K562 (cell line): ENCODE measurements at regions not wholly inside any gene's neighbourhood (a gene's known extent, or its start where the extent isn't known, plus 50 kb on each side); places are given as distances from the start of the nearest gene placed in this dataset.

Experiments
- ATAC-seq: fragments of 200-7000 bp; cut with Tn5 transposase; 3 replicates; pipeline ENCODE4 v1.9.1; 2020; ENCODE audit warnings: moderate library complexity
- BruUV-seq: library from RNA; stranded (reverse); fragments of 400-500 nt; replicated peaks from 2 replicates; lab custom pipeline; 2021; lab: Mats Ljungman, UMichigan
- CTCF ChIA-PET: fragments of 300-600 bp; formaldehyde crosslinking; extraction: SDS; loops from one replicate; lab custom pipeline; 2021; ENCODE audit warnings: low intra/inter-chr PET ratio; lab: Yijun Ruan, JAX
- POLR2A ChIA-PET: fragments of 300-600, 350-650 bp; sonication (Branson Sonifier 250); formaldehyde crosslinking; extraction: SDS; loops from one replicate; lab custom pipeline; 2021; ENCODE audit warnings: antibody characterized with exemption, inconsistent platforms; lab: Yijun Ruan, JAX
- DNase-seq, 4 experiments: peaks; one replicate each; pipeline versions ENCODE4 v3.0.0 to v3.0.0-alpha.2; 2011 to 2018; ENCODE audit warnings: low spot score in 3 of 4, mixed read lengths in 3 of 4; ENCODE audit errors: extremely low read depth in 1 of 4
- FAIRE-seq: peaks from 2 replicates; lab custom pipeline; 2011; peaks lifted over from hg19 to GRCh38; lab: Jason Lieb, UNC
- H2AFZ ChIP-seq: 2 replicates; pipeline ENCODE4 v1.6.0; 2011; ENCODE audit warnings: low read depth, low read length, control low read depth, inconsistent platforms
- H3K27ac ChIP-seq: fragments of 200-600 bp; 3 replicates; pipeline ENCODE4 v1.8.0; 2011; ENCODE audit warnings: low read depth, mild to moderate bottlenecking, control low read depth, inconsistent platforms, low read length, moderate library complexity, mixed read lengths; ENCODE audit errors: extremely low read depth
- H3K27me3 ChIP-seq, 2 experiments: fragments of 300-600 bp in 1 of 2; 2 replicates in 1 of 2; 3 replicates in 1 of 2; pipeline versions ENCODE4 v1.6.0 to v1.8.0; 2011; ENCODE audit warnings: inconsistent platforms in 2 of 2, low read length in 2 of 2, mild to moderate bottlenecking in 1 of 2, mixed read lengths in 1 of 2, moderate library complexity in 1 of 2; ENCODE audit not compliant: control insufficient read depth in 2 of 2, insufficient read depth in 2 of 2
- H3K36me3 ChIP-seq: fragments of 300-600 bp; 3 replicates; pipeline ENCODE4 v1.8.0; 2011; ENCODE audit warnings: mild to moderate bottlenecking, low read length, inconsistent platforms; ENCODE audit not compliant: control insufficient read depth, insufficient read depth
- H3K4me1 ChIP-seq, 2 experiments: fragments of 200-600 bp in 1 of 2; replicated peaks in 1 of 2; 2 replicates in 1 of 2; 3 replicates in 1 of 2; pipeline versions ENCODE4 v1.5.1 to v1.8.0; 2011; ENCODE audit warnings: inconsistent platforms in 2 of 2, low read length in 2 of 2, mild to moderate bottlenecking in 1 of 2, mixed read lengths in 1 of 2, moderate library complexity in 1 of 2; ENCODE audit not compliant: control insufficient read depth in 2 of 2, insufficient read depth in 2 of 2
- H3K4me2 ChIP-seq: 2 replicates; pipeline ENCODE4 v1.6.1; 2011; ENCODE audit warnings: low read length, control low read depth, inconsistent platforms, mixed read lengths; ENCODE audit not compliant: insufficient read depth
- H3K4me3 ChIP-seq: fragments of 200-600 bp; sonication (generic), shearing (Covaris generic); 2 replicates; pipeline ENCODE4 v1.5.1; 2016; ENCODE audit warnings: control low read depth, inconsistent platforms
- H3K79me2 ChIP-seq: fragments of 200-600 bp; 3 replicates; pipeline ENCODE4 v1.8.0; 2011; ENCODE audit warnings: low read length, inconsistent platforms; ENCODE audit not compliant: control insufficient read depth, insufficient read depth
- H3K9ac ChIP-seq, 2 experiments: 2 replicates each; pipeline versions ENCODE4 v1.6.0 to v1.6.1; 2011; ENCODE audit warnings: low read depth in 2 of 2, low read length in 2 of 2, control low read depth in 1 of 2, inconsistent platforms in 1 of 2, mild to moderate bottlenecking in 1 of 2, mixed read lengths in 1 of 2; ENCODE audit not compliant: insufficient read depth in 1 of 2
- H3K9me1 ChIP-seq: one replicate; pipeline ENCODE4 v1.6.0; 2011; ENCODE audit warnings: inconsistent platforms, mild to moderate bottlenecking, low read length, moderate library complexity; ENCODE audit not compliant: control insufficient read depth, insufficient read depth
- H3K9me3 ChIP-seq: replicated peaks from 2 replicates; pipeline ENCODE4 v1.5.1; 2011; ENCODE audit warnings: low read depth, low read length, inconsistent platforms; ENCODE audit not compliant: control insufficient read depth, insufficient read depth
- H4K20me1 ChIP-seq: replicated peaks from 2 replicates; pipeline ENCODE4 v1.6.1; 2011; ENCODE audit warnings: low read length, inconsistent platforms, mixed read lengths; ENCODE audit not compliant: control insufficient read depth, insufficient read depth
- DPF2 ChIP-seq: fragments of 450-650 bp; IDR thresholded peaks from 2 replicates; pipeline ENCODE4 v1.6.1; 2016
- ESRRA ChIP-seq: fragments of 450-650 bp; IDR thresholded peaks from 2 replicates; pipeline ENCODE4 v1.6.1; 2014; ENCODE audit warnings: low read depth, mild to moderate bottlenecking, moderate library complexity, borderline replicate concordance
- HDAC3 ChIP-seq: fragments of 450-650 bp; IDR thresholded peaks from 2 replicates; pipeline ENCODE4 v1.6.1; 2018; ENCODE audit warnings: borderline replicate concordance, mild to moderate bottlenecking, moderate library complexity; ENCODE audit not compliant: partially characterized antibody
- MYBL2 ChIP-seq, 2 experiments: fragments of 450-650 bp in 1 of 2; sonication (generic) in 1 of 2; formaldehyde crosslinking in 1 of 2; IDR thresholded peaks; 2 replicates each; pipeline versions ENCODE4 v1.6.1 to v1.8.1; 2017 to 2022; ENCODE audit warnings: borderline replicate concordance in 1 of 2, inconsistent platforms in 1 of 2, low read depth in 1 of 2, mild to moderate bottlenecking in 1 of 2, missing genetic modification reagents in 1 of 2, moderate library complexity in 1 of 2
- NELFE ChIP-seq: IDR thresholded peaks from 2 replicates; pipeline ENCODE4 v1.6.1; 2011; ENCODE audit warnings: mild to moderate bottlenecking; ENCODE audit not compliant: insufficient read depth, insufficient read length
- PHB ChIP-seq: fragments of 250-450 bp; sonication (Bioruptor Pico); IDR thresholded peaks from 2 replicates; pipeline ENCODE4 v1.5.0; 2021
- POLR2AphosphoS2 ChIP-seq: IDR thresholded peaks from 2 replicates; pipeline ENCODE4 v1.6.1; 2012; ENCODE audit warnings: low read length, improper control_type of control experiment
- RUNX1 ChIP-seq: sonication (generic); IDR thresholded peaks from 2 replicates; pipeline ENCODE4 v1.6.1; 2016; ENCODE audit warnings: antibody characterized with exemption, low read depth
- SREBF1 ChIP-seq: fragments of 150-350 bp; IDR thresholded peaks from 2 replicates; pipeline ENCODE4 v1.6.1; 2014; ENCODE audit warnings: antibody characterized with exemption, low read depth, low read length, borderline replicate concordance
- SRF ChIP-seq, 2 experiments: fragments of 250-450, 450-650 bp in 1 of 2; sonication (Bioruptor Pico) in 1 of 2; sonication (generic) in 1 of 2; formaldehyde crosslinking; IDR thresholded peaks; 2 replicates each; pipeline versions ENCODE4 v1.5.0 to v1.5.1; 2020 to 2022; ENCODE audit warnings: mild to moderate bottlenecking in 1 of 2, missing genetic modification reagents in 1 of 2
- TRIM28 ChIP-seq: fragments of 450-650 bp; IDR thresholded peaks from 2 replicates; pipeline ENCODE4 v1.6.1; 2017
- in situ Hi-C: fragments of 300-500 bp; cut with MboI; formaldehyde crosslinking; loops from 4 replicates; pipeline ENCODE4 v1.15.0; 2018; ENCODE audit warnings: inconsistent platforms, mixed read lengths
- intact Hi-C: fragments of 100-400 bp; cut with micrococcal nuclease; formaldehyde crosslinking; loops from 2 replicates; pipeline ENCODE4 v1.14.2; 2022
- TF ChIP-seq, protein P1 (sequence below): fragments of 450-650 bp; IDR thresholded peaks from 2 replicates; pipeline ENCODE4 v1.6.1; 2014; ENCODE audit warnings: low read depth, mild to moderate bottlenecking, moderate library complexity, borderline replicate concordance
- TF ChIP-seq, protein P2 (sequence below), 2 experiments: fragments of 250-450 bp in 1 of 2; fragments of 450-650 bp in 1 of 2; sonication (Bioruptor Pico) in 1 of 2; IDR thresholded peaks; 2 replicates each; pipeline versions ENCODE4 v1.6.1 to v1.8.0; 2016 to 2021; ENCODE audit warnings: mild to moderate bottlenecking in 2 of 2, moderate library complexity in 2 of 2, missing compliant biosample characterization in 1 of 2, missing genetic modification characterization in 1 of 2
- TF ChIP-seq, protein P3 (sequence below): fragments of 450-650 bp; formaldehyde crosslinking; conservative IDR thresholded peaks from 2 replicates; pipeline ENCODE4 v1.4.0; 2022; ENCODE audit warnings: mild to moderate bottlenecking, missing genetic modification characterization
- TF ChIP-seq, protein P4 (sequence below), 2 experiments: IDR thresholded peaks; 2 replicates each; pipeline ENCODE4 v1.6.1; 2012; ENCODE audit warnings: improper control_type of control experiment in 2 of 2, low read depth in 2 of 2, low read length in 2 of 2, borderline replicate concordance in 1 of 2
- TF ChIP-seq, protein P5 (sequence below): fragments of 200-800 bp; sonication (Bioruptor generic); IDR thresholded peaks from 2 replicates; pipeline ENCODE4 v1.6.1; 2017; ENCODE audit warnings: missing genetic modification characterization, missing compliant biosample characterization

DNA sequence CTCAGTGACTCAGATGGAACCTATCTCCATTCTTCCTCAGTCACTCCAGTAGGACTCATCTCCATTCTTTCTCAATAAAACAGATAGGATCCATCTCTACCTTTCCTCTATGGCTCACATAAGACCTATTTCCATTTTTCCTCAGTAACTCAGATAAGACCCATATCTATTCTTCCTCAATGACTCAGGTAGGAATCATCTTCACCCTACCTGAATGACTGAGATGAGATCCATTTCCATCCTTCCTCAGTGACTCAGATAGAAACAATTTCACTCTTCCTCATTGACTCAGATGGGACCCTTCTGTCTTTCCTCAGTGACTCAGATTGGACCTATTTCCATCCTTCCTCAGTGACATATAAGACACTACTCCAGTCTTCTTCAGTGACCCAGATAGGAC is 165.1 kb downstream of the FBXO4 start:
- H3K27ac ChIP-seq, result no peak overlapping the region
- intact Hi-C loops, result no loop called here
- ChIA-PET POLR2A (no interaction called here), CTCF (no interaction called here)
- H4K20me1 ChIP-seq, result no peaks in the 10 kb centered on the region
- no peak for FAIRE-seq
- H2AFZ ChIP-seq, result no peak overlapping the region
- H3K9me1 ChIP-seq, result no peaks in the 10 kb centered on the region
- H3K4me1 ChIP-seq, result no peaks in the 10 kb centered on the region
- no peak overlapping the region for H3K9ac ChIP-seq
- no peak overlapping the region for H3K4me2 ChIP-seq
- no peaks in the 10 kb centered on the region for H3K27me3 ChIP-seq
- BruUV-seq, result no TSS peak
- no peak for ATAC-seq
- in situ Hi-C loops, result no loop called here
- no peaks in the 10 kb centered on the region for H3K9me3 ChIP-seq
- H3K4me3 ChIP-seq, result no peak overlapping the region
- no peak for DNase-seq
- no peaks in the 10 kb centered on the region for H3K79me2 ChIP-seq
- no peaks in the 10 kb centered on the region for H3K36me3 ChIP-seq
- TF ChIP-seq, protein P1, sequence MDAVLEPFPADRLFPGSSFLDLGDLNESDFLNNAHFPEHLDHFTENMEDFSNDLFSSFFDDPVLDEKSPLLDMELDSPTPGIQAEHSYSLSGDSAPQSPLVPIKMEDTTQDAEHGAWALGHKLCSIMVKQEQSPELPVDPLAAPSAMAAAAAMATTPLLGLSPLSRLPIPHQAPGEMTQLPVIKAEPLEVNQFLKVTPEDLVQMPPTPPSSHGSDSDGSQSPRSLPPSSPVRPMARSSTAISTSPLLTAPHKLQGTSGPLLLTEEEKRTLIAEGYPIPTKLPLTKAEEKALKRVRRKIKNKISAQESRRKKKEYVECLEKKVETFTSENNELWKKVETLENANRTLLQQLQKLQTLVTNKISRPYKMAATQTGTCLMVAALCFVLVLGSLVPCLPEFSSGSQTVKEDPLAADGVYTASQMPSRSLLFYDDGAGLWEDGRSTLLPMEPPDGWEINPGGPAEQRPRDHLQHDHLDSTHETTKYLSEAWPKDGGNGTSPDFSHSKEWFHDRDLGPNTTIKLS, result no peak
- TF ChIP-seq, protein P2, sequence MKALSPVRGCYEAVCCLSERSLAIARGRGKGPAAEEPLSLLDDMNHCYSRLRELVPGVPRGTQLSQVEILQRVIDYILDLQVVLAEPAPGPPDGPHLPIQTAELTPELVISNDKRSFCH (CRISPR knock-in tag; IDR thresholded peaks at IDR 0.05), result no peak
- TF ChIP-seq, protein P2 (tag; IDR thresholded peaks at IDR 0.05), result no peak
- TF ChIP-seq SREBF1, result no peak
- no peak for TF ChIP-seq HDAC3
- TF ChIP-seq, protein P3, sequence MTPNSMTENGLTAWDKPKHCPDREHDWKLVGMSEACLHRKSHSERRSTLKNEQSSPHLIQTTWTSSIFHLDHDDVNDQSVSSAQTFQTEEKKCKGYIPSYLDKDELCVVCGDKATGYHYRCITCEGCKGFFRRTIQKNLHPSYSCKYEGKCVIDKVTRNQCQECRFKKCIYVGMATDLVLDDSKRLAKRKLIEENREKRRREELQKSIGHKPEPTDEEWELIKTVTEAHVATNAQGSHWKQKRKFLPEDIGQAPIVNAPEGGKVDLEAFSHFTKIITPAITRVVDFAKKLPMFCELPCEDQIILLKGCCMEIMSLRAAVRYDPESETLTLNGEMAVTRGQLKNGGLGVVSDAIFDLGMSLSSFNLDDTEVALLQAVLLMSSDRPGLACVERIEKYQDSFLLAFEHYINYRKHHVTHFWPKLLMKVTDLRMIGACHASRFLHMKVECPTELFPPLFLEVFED (CRISPR knock-in tag), result no peak
- TF ChIP-seq POLR2AphosphoS2, result no peak
- no peak for TF ChIP-seq ESRRA
- TF ChIP-seq NELFE, result no peak
- no peak for TF ChIP-seq PHB (CRISPR knock-in tag)
- no peak for TF ChIP-seq RUNX1
- no peak for TF ChIP-seq TRIM28
- TF ChIP-seq, protein P4, sequence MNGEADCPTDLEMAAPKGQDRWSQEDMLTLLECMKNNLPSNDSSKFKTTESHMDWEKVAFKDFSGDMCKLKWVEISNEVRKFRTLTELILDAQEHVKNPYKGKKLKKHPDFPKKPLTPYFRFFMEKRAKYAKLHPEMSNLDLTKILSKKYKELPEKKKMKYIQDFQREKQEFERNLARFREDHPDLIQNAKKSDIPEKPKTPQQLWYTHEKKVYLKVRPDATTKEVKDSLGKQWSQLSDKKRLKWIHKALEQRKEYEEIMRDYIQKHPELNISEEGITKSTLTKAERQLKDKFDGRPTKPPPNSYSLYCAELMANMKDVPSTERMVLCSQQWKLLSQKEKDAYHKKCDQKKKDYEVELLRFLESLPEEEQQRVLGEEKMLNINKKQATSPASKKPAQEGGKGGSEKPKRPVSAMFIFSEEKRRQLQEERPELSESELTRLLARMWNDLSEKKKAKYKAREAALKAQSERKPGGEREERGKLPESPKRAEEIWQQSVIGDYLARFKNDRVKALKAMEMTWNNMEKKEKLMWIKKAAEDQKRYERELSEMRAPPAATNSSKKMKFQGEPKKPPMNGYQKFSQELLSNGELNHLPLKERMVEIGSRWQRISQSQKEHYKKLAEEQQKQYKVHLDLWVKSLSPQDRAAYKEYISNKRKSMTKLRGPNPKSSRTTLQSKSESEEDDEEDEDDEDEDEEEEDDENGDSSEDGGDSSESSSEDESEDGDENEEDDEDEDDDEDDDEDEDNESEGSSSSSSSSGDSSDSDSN (IDR thresholded peaks at IDR 0.05; ENCODE audit: borderline replicate concordance in 1 of 2, low read depth in 2 of 2, low read length in 2 of 2), result no peak
- TF ChIP-seq, protein P5, sequence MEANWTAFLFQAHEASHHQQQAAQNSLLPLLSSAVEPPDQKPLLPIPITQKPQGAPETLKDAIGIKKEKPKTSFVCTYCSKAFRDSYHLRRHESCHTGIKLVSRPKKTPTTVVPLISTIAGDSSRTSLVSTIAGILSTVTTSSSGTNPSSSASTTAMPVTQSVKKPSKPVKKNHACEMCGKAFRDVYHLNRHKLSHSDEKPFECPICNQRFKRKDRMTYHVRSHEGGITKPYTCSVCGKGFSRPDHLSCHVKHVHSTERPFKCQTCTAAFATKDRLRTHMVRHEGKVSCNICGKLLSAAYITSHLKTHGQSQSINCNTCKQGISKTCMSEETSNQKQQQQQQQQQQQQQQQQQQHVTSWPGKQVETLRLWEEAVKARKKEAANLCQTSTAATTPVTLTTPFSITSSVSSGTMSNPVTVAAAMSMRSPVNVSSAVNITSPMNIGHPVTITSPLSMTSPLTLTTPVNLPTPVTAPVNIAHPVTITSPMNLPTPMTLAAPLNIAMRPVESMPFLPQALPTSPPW, result no peak
- TF ChIP-seq SRF (CRISPR knock-in tag; IDR thresholded peaks at IDR 0.05), result no peak
- TF ChIP-seq MYBL2 (IDR thresholded peaks at IDR 0.05; ENCODE audit: low read depth), result no peak
- no peak for TF ChIP-seq MYBL2 (CRISPR knock-in tag; IDR thresholded peaks at IDR 0.05; ENCODE audit: borderline replicate concordance)
- no peak for TF ChIP-seq DPF2
